ENCODE measurements at regions not wholly inside any gene's neighbourhood (a gene's known extent, or its start where the extent isn't known, plus 50 kb on each side); places are given as distances from the start of the nearest gene placed in this dataset.

DNA sequence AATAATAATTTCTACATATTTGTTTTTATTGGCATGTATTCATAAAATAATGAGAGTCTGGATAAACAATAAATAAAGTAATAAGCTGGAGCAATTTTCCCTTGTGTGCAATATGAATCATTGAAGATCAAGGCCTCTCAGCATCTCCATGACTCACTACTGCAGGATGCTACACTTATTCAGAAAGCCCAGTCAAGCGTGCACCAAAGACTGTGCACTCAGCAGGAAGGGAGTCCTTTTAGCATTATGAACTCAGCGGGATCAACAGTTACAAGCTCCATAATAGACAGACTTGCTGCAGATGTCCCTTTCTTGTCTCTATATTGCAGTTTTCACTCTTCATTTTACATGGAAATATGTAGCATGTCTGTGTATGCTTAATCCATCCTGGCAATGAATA is 485.3 kb downstream of the CDH9 start:
- Histone ChIP-seq H3K4me1 (replicated peaks) (no peaks in the 10 kb centered on the region), H3K4me3 (no peak overlapping the region), H3K36me3 (no peaks in the 10 kb centered on the region), H3K27ac (no peak overlapping the region), H3K27me3 (replicated peaks; ENCODE audit: insufficient read depth) (no peaks in the 10 kb centered on the region), H3K9me3 (no peaks in the 10 kb centered on the region)
- TF ChIP-seq POLR2AphosphoS5 (IDR thresholded peaks at IDR 0.05) (no peak), POLR2A (IDR thresholded peaks at IDR 0.05) (no peak)
- TF ChIP-seq, protein P1, sequence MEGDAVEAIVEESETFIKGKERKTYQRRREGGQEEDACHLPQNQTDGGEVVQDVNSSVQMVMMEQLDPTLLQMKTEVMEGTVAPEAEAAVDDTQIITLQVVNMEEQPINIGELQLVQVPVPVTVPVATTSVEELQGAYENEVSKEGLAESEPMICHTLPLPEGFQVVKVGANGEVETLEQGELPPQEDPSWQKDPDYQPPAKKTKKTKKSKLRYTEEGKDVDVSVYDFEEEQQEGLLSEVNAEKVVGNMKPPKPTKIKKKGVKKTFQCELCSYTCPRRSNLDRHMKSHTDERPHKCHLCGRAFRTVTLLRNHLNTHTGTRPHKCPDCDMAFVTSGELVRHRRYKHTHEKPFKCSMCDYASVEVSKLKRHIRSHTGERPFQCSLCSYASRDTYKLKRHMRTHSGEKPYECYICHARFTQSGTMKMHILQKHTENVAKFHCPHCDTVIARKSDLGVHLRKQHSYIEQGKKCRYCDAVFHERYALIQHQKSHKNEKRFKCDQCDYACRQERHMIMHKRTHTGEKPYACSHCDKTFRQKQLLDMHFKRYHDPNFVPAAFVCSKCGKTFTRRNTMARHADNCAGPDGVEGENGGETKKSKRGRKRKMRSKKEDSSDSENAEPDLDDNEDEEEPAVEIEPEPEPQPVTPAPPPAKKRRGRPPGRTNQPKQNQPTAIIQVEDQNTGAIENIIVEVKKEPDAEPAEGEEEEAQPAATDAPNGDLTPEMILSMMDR (IDR thresholded peaks at IDR 0.05) = no peak
- intact Hi-C loops (cut with DNase I) = no loop called here
- DNase-seq (ENCODE audit: low spot score) = no peak
- 73% methylated on average over 2 of the region's 2 CpGs for WGBS

DNA sequence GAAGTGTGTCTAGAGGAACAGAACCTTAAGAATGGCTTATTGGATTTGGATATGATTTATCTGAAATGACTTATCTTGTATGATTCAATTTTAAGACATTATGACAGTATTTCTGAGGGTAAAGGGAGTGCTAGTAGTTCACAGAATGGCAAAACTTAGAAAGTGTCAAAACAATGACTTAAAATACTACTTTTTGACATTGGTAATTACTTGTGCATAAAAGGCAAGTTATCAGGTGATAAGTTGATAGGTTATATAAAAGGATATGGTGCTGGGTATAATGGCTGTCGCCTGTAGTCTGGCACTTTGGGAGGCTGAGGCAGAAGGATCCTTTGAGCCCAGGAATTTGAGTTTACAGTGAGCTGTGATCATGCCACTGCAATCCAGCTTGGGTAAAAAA is 494.4 kb downstream of the CDH9 start:
- Histone ChIP-seq H3K27ac (no peak overlapping the region), H3K36me3 (no peaks in the 10 kb centered on the region), H3K4me3 (no peak overlapping the region), H3K4me1 (replicated peaks) (no peaks in the 10 kb centered on the region), H3K27me3 (replicated peaks; ENCODE audit: insufficient read depth) (no peaks in the 10 kb centered on the region), H3K9me3 (no peaks in the 10 kb centered on the region)
- 94% methylated on average over 1 of the region's 1 CpG for WGBS
- TF ChIP-seq POLR2A (IDR thresholded peaks at IDR 0.05) (no peak), POLR2AphosphoS5 (IDR thresholded peaks at IDR 0.05) (no peak)
- TF ChIP-seq, protein P1 (IDR thresholded peaks at IDR 0.05) = no peak
- intact Hi-C loops (cut with DNase I) = no loop called here
- DNase-seq (ENCODE audit: low spot score) = no peak

DNA sequence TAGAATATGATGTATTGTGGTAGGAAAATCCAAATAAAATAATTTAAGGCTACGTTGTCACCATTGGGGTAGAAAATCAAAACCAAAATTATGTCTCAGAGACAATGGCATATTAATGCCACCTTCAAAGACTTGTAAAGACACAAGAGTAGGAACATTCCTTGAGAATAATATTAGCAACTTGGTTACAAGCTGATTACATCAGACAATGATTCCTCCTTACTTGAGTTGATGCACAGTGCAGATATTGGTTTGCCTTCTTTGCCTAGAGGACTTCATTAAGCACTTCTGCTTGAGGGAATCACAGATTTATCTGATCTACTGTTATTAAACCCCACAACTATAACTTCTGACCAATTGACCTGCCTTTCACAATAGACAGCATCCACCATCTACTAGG is 500.2 kb downstream of the CDH9 start:
- DNase-seq (ENCODE audit: low spot score) = no peak
- no peak overlapping the region for H3K27ac ChIP-seq
- no peaks in the 10 kb centered on the region for H3K9me3 ChIP-seq
- H3K4me1 ChIP-seq (replicated peaks) = no peaks in the 10 kb centered on the region
- 43% methylated on average over 1 of the region's 1 CpG for WGBS
- intact Hi-C loops (cut with DNase I) = no loop called here
- TF ChIP-seq, protein P1 (IDR thresholded peaks at IDR 0.05) = no peak
- TF ChIP-seq POLR2A (IDR thresholded peaks at IDR 0.05) (no peak), POLR2AphosphoS5 (IDR thresholded peaks at IDR 0.05) (no peak)
- H3K27me3 ChIP-seq (replicated peaks; ENCODE audit: insufficient read depth) = no peaks in the 10 kb centered on the region
- H3K4me3 ChIP-seq = no peak overlapping the region
- H3K36me3 ChIP-seq = no peaks in the 10 kb centered on the region

DNA sequence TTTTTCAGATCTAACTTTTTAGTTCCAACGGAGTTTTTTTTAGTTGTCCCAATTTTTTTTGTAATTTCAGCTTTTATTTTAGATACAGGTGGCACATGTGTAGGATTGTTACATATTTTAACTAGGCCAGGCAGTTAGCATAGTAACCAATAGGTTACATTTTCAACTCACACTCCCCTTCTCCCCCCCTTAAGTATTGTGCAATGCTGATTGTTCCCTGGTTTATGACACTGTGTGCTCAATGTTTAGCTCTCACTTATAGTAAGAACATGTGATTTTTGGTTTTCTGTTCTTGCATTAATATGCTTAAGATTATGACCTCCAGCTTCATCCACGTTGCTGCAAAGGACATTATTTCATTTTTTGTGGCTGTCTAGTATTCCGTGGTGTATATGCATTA is 503.2 kb downstream of the CDH9 start:
- H3K4me1 ChIP-seq (replicated peaks) = no peaks in the 10 kb centered on the region
- no peak overlapping the region for H3K4me3 ChIP-seq
- H3K9me3 ChIP-seq = no peaks in the 10 kb centered on the region
- intact Hi-C loops (cut with DNase I) = no loop called here
- 77% methylated on average over 3 of the region's 3 CpGs for WGBS
- H3K27me3 ChIP-seq (replicated peaks; ENCODE audit: insufficient read depth) = no peaks in the 10 kb centered on the region
- no peak overlapping the region for H3K27ac ChIP-seq
- TF ChIP-seq, protein P1 (IDR thresholded peaks at IDR 0.05) = no peak
- H3K36me3 ChIP-seq = no peaks in the 10 kb centered on the region
- no peak for DNase-seq (ENCODE audit: low spot score)

DNA sequence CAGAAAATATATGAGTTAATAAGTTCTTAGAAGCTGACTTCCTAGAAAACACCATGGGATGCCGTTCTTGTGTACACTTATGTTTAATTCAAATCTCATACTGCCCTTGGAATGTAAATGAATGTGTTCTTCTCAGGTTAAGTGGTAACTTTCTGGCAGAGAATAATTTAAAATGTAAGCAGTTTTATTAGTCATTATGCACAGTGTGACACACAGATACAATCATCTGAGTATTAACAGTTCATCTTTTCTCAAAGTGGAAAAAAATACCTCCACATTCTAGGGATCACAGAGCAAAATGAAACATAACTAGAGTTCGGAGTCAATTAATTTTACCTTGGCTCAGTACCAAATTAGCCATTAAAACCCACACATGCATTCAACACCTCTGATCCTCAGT is 508.1 kb downstream of the CDH9 start:
- DNase-seq (ENCODE audit: low spot score) = no peak
- Histone ChIP-seq H3K4me3 (no peak overlapping the region), H3K4me1 (replicated peaks) (no peaks in the 10 kb centered on the region), H3K27me3 (replicated peaks; ENCODE audit: insufficient read depth) (no peaks in the 10 kb centered on the region), H3K36me3 (no peaks in the 10 kb centered on the region), H3K9me3 (no peaks in the 10 kb centered on the region), H3K27ac (no peak overlapping the region)
- TF ChIP-seq, protein P1 (IDR thresholded peaks at IDR 0.05) = no peak
- TF ChIP-seq POLR2AphosphoS5 (IDR thresholded peaks at IDR 0.05) (no peak), POLR2A (IDR thresholded peaks at IDR 0.05) (no peak)
- intact Hi-C loops (cut with DNase I) = no loop called here
- 60% methylated on average over 2 of the region's 2 CpGs for WGBS

All from prostate gland (tissue), 2 donors.